Progenitor cell of endocrine pancreas (in vitro differentiated cells): ENCODE measurements at regions not wholly inside any gene's neighbourhood (a gene's known extent, or its start where the extent isn't known, plus 50 kb on each side); places are given as distances from the start of the nearest gene placed in this dataset.
A peak's percentile ranks its signal among the peaks of the same experiment; 100 is the strongest.
"Not testable (repeated sequence)": the region's sequence is repeated elsewhere in the genome, so short reads cannot be mapped to it uniquely, and the experiment has no call there.

ENCODE experiments used
- DNase-seq: peaks from one replicate; pipeline ENCODE4 v3.0.0; 2021; ENCODE audit warnings: low spot score; ENCODE audit not compliant: unreplicated experiment
- H3K27ac Mint-ChIP-seq: 2 replicates; pipeline ENCODE4 v1.8.0; 2021; ENCODE audit warnings: mild to moderate bottlenecking, moderate library complexity, mixed read lengths
- H3K27me3 Mint-ChIP-seq: 2 replicates; pipeline ENCODE4 v1.8.0; 2021; ENCODE audit warnings: mixed read lengths
- H3K36me3 Mint-ChIP-seq: 2 replicates; pipeline ENCODE4 v1.8.0; 2022; ENCODE audit warnings: mixed read lengths; ENCODE audit not compliant: insufficient read depth
- H3K4me1 Mint-ChIP-seq: 2 replicates; pipeline ENCODE4 v1.8.0; 2021; ENCODE audit warnings: low read depth, mixed read lengths
- H3K4me3 Mint-ChIP-seq: 2 replicates; pipeline ENCODE4 v1.8.0; 2021; ENCODE audit warnings: low read depth, mild to moderate bottlenecking, moderate library complexity, mixed read lengths
- H3K9me3 Mint-ChIP-seq: 2 replicates; pipeline ENCODE4 v1.8.0; 2021; ENCODE audit warnings: low read depth, mixed read lengths
- TF ChIP-seq, protein P1 (sequence below): fragments of 200-600 bp; sonication (generic); IDR thresholded peaks from one replicate; pipeline ENCODE4 v1.5.0; 2021; ENCODE audit warnings: antibody characterized with exemption, mild to moderate bottlenecking; ENCODE audit not compliant: unreplicated experiment

DNA sequence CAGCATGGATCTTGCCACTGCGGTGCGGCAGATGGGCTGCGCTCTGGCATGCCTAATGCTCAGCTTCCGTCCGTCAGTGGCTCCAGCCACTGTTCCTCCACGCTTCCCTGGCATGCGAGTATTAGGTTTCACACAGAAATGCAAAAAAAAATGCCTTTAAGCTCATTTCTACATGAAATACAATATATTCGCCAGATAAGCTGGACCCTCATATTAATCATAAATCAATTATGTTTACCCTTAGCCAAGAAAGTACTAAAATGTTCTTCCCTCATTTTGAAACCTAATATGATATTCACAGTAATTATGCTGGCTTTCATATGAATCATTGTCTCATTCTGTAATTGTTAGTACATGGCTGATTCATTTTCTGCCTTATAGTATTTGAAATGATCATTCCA lies 115.5 kb upstream of the FAM241A start:
- Mint-ChIP-seq H3K36me3 (no peaks in the 10 kb centered on the region), H3K4me3 (no peak overlapping the region), H3K27ac (no peak overlapping the region), H3K4me1 (peaks cover 5% of the 10 kb centered on the region), H3K9me3 (no peaks in the 10 kb centered on the region), H3K27me3 (peaks cover 3% of the 10 kb centered on the region)
- DNase-seq, result no peak
- TF ChIP-seq, protein P1, sequence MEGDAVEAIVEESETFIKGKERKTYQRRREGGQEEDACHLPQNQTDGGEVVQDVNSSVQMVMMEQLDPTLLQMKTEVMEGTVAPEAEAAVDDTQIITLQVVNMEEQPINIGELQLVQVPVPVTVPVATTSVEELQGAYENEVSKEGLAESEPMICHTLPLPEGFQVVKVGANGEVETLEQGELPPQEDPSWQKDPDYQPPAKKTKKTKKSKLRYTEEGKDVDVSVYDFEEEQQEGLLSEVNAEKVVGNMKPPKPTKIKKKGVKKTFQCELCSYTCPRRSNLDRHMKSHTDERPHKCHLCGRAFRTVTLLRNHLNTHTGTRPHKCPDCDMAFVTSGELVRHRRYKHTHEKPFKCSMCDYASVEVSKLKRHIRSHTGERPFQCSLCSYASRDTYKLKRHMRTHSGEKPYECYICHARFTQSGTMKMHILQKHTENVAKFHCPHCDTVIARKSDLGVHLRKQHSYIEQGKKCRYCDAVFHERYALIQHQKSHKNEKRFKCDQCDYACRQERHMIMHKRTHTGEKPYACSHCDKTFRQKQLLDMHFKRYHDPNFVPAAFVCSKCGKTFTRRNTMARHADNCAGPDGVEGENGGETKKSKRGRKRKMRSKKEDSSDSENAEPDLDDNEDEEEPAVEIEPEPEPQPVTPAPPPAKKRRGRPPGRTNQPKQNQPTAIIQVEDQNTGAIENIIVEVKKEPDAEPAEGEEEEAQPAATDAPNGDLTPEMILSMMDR, result no peak

DNA sequence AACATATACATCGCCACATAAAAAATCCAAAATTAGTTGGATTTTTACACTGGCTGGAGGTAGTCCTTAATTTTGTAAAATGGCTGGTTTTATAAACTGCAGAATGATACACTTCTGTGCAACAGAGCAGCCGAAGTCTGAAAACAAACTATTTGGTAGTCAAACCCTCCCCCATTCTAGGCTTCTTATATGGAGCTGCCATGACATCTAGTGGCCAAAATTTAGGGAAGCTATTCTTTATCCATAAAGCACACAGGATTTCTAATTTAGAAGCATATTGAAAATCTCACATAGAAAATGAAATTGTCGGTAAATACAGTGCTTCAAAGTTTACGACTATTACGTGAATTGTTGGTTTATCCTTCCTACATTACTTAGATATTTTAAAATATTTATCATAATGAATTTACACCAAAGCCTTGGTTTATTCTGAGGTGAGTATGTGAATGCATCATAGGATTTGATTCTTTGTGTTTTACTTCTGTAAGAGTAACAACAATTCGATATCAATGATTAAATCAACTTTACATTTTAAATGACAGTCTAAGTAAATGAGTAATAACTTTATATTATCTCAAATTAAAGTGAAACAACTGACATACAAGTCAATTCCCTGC lies 113.4 kb upstream of the FAM241A start:
- no peak overlapping the region for H3K27ac Mint-ChIP-seq
- peak; percentile 12 for DNase-seq
- TF ChIP-seq, protein P1, result peak; percentile 86
- no peaks in the 10 kb centered on the region for H3K36me3 Mint-ChIP-seq
- peaks cover 2% of the 10 kb centered on the region for H3K27me3 Mint-ChIP-seq
- no peaks in the 10 kb centered on the region for H3K9me3 Mint-ChIP-seq
- no peak overlapping the region for H3K4me3 Mint-ChIP-seq
- H3K4me1 Mint-ChIP-seq, result peaks cover 5% of the 10 kb centered on the region

DNA sequence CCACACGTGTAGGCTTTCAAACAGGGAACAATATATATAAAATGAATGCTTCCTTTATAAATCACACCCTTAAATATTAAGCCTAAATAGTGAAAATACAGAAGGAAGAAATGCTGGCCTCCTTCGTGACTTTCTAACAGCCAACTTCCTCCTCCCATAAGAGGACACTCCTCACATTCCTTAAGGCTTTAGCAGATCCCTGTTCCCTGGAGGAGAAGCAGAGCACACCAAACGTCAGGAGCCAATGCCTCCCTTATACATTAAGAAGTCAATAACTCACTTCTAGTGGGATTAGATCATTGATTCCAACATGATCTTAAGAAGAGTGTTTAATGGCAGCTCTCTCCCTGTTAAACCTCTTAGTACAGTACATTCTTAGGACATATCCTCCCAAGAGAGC lies 108.4 kb upstream of the FAM241A start:
- Mint-ChIP-seq H3K4me3 (no peak overlapping the region), H3K4me1 (no peaks in the 10 kb centered on the region), H3K36me3 (no peaks in the 10 kb centered on the region), H3K27me3 (peaks cover 3% of the 10 kb centered on the region), H3K27ac (no peak overlapping the region), H3K9me3 (no peaks in the 10 kb centered on the region)
- TF ChIP-seq, protein P1, result no peak
- no peak for DNase-seq

DNA sequence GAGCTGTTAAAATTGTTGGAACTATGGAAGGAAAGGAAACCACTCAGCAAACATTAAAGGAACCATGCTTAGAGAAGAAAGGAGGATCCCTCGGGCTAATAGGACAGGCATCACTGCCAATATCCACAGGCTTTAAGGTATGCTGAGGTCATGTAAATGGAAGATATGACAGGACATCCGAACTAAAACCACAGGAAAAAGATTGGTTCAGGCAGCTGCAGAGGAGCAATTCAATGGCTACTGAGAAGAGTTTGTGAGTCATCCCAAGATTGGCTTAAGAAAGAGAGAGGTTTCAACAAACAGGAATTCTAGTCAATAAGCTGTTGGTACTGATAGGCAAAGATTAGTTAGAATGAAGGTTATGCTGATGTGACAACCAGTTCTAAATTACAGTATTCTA lies 106.4 kb upstream of the FAM241A start:
- no peak overlapping the region for H3K27ac Mint-ChIP-seq
- no peaks in the 10 kb centered on the region for H3K36me3 Mint-ChIP-seq
- no peak for DNase-seq
- TF ChIP-seq, protein P1, result no peak
- H3K4me1 Mint-ChIP-seq, result no peaks in the 10 kb centered on the region
- H3K4me3 Mint-ChIP-seq, result no peak overlapping the region
- H3K27me3 Mint-ChIP-seq, result peaks cover 3% of the 10 kb centered on the region
- H3K9me3 Mint-ChIP-seq, result no peaks in the 10 kb centered on the region

DNA sequence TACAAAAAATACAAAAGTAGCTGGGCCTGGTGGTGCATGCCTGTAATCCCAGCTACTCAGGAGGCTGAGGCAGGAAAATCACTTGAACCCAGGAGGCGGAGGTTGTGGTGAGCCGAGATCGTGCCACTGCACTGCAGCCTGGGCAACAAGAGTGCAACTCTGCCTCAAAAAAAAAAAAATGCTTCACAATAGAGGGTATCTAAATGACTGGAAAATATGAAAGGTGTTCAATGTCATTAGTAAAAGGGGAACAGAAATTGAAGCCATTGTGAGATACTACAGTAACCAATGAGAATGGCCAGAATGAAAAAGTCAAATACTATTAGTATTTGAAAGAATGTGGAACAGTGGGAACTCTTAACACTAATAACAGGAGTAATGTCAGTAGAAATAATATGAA lies 96.1 kb upstream of the FAM241A start:
- not testable (repeated sequence) for H3K9me3 Mint-ChIP-seq, H3K4me3 Mint-ChIP-seq, H3K27me3 Mint-ChIP-seq, H3K36me3 Mint-ChIP-seq, DNase-seq, H3K27ac Mint-ChIP-seq, H3K4me1 Mint-ChIP-seq

DNA sequence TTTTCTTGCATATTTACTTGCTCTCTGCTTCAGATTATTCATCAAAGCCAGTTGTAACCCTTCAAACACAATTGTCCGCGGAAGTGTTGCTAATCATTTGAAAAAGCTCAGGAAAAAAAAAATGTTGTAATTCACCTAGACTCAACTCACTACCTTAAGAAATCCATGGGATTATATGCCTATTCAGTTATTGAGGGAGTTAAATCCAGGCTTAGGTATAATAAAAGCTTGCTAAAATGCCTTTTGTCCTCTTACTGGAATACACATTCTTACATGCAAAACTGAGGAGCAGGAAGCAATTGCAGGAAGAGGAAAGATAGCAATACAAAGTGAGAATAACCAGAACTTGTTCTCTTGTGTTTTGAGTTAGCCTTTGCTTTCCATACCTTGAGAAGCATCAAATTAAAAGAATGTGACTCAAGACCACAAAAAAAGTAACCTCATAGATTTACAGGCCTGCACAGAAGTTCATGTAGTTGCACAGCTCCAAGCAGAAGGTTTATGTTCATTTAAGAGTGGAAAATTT lies 91.4 kb upstream of the FAM241A start:
- Mint-ChIP-seq H3K27me3 (no peaks in the 10 kb centered on the region), H3K4me1 (no peaks in the 10 kb centered on the region), H3K9me3 (no peaks in the 10 kb centered on the region), H3K36me3 (no peaks in the 10 kb centered on the region), H3K4me3 (no peak overlapping the region), H3K27ac (no peak overlapping the region)
- DNase-seq, result no peak
- TF ChIP-seq, protein P1, result no peak
